H9 (cell line): ENCODE measurements at regions not wholly inside any gene's neighbourhood (a gene's known extent, or its start where the extent isn't known, plus 50 kb on each side); places are given as distances from the start of the nearest gene placed in this dataset.

Source experiments
- DNase-seq: peaks from one replicate; pipeline ENCODE4 v3.0.0-alpha.2; 2017
- H2AFZ ChIP-seq: one replicate; pipeline ENCODE4 v1.6.1; 2013; ENCODE audit warnings: mild to moderate bottlenecking, low read length, control low read depth, moderate library complexity
- H2AK5ac ChIP-seq: 2 replicates; pipeline ENCODE4 v1.6.1; 2013; ENCODE audit warnings: low read length, control low read depth, mixed read lengths; ENCODE audit not compliant: insufficient read length
- H2BK120ac ChIP-seq: one replicate; pipeline ENCODE4 v1.6.1; 2013; ENCODE audit warnings: low read depth, mild to moderate bottlenecking, low read length, control low read depth, inconsistent platforms; ENCODE audit not compliant: poor library complexity, severe bottlenecking
- H2BK12ac ChIP-seq: 2 replicates; pipeline ENCODE4 v1.6.1; 2013; ENCODE audit warnings: low read length, control low read depth, mixed read lengths, low read depth; ENCODE audit not compliant: insufficient read length
- H2BK15ac ChIP-seq: 2 replicates; pipeline ENCODE4 v1.6.1; 2013; ENCODE audit warnings: low read depth, low read length, control low read depth
- H2BK20ac ChIP-seq: one replicate; pipeline ENCODE4 v1.6.1; 2013; ENCODE audit warnings: low read depth, mild to moderate bottlenecking, low read length, control low read depth, inconsistent platforms; ENCODE audit not compliant: poor library complexity, severe bottlenecking
- H2BK5ac ChIP-seq: 2 replicates; pipeline ENCODE4 v1.6.1; 2013; ENCODE audit warnings: low read length, control low read depth, mixed read lengths; ENCODE audit not compliant: insufficient read length
- H3K14ac ChIP-seq: 2 replicates; pipeline ENCODE4 v1.6.1; 2013; ENCODE audit warnings: low read length, control low read depth; ENCODE audit not compliant: insufficient read depth
- H3K18ac ChIP-seq: 2 replicates; pipeline ENCODE4 v1.6.1; 2013; ENCODE audit warnings: low read depth, mild to moderate bottlenecking, mixed read lengths, low read length, control low read depth; ENCODE audit not compliant: insufficient read length
- H3K23ac ChIP-seq: 2 replicates; pipeline ENCODE4 v1.6.1; 2013; ENCODE audit warnings: low read length, control low read depth, mixed read lengths, low read depth; ENCODE audit not compliant: insufficient read length
- H3K23me2 ChIP-seq: 2 replicates; pipeline ENCODE4 v1.6.1; 2013; ENCODE audit warnings: low read depth, mild to moderate bottlenecking, mixed read lengths, low read length, control low read depth; ENCODE audit not compliant: insufficient read length, poor library complexity, severe bottlenecking
- H3K27ac ChIP-seq: 2 replicates; pipeline ENCODE4 v1.5.1; 2013; ENCODE audit warnings: low read length, control low read depth, mixed read lengths, low read depth; ENCODE audit not compliant: insufficient read length
- H3K27me3 ChIP-seq: 2 replicates; pipeline ENCODE4 v1.6.1; 2013; ENCODE audit warnings: low read length, control low read depth, inconsistent platforms; ENCODE audit not compliant: insufficient read depth
- H3K4ac ChIP-seq: 2 replicates; pipeline ENCODE4 v1.6.1; 2013; ENCODE audit warnings: low read depth, mild to moderate bottlenecking, control low read depth, inconsistent platforms, low read length, moderate library complexity
- H3K4me1 ChIP-seq: 2 replicates; pipeline ENCODE4 v1.6.1; 2013; ENCODE audit warnings: low read length, control low read depth, inconsistent platforms; ENCODE audit not compliant: insufficient read depth
- H3K4me2 ChIP-seq: 2 replicates; pipeline ENCODE4 v1.6.1; 2013; ENCODE audit warnings: low read length, control low read depth, mixed read lengths; ENCODE audit not compliant: insufficient read length, insufficient read depth
- H3K56ac ChIP-seq: 2 replicates; pipeline ENCODE4 v1.6.1; 2013; ENCODE audit warnings: low read depth, mild to moderate bottlenecking, mixed read lengths, low read length, control low read depth; ENCODE audit not compliant: insufficient read length
- H3K79me1 ChIP-seq: 2 replicates; pipeline ENCODE4 v1.6.1; 2013; ENCODE audit warnings: low read depth, mild to moderate bottlenecking, moderate library complexity, low read length, control low read depth, inconsistent platforms; ENCODE audit not compliant: insufficient read depth, poor library complexity, severe bottlenecking
- H3K79me2 ChIP-seq: 2 replicates; pipeline ENCODE4 v1.6.1; 2013; ENCODE audit warnings: low read length, control low read depth, inconsistent platforms; ENCODE audit not compliant: insufficient read depth
- H3K9ac ChIP-seq: 2 replicates; pipeline ENCODE4 v1.6.1; 2013; ENCODE audit warnings: low read length, control low read depth, mixed read lengths; ENCODE audit not compliant: insufficient read length; ENCODE audit errors: extremely low read depth
- H3K9me3 ChIP-seq: one replicate; pipeline ENCODE4 v1.6.1; 2013; ENCODE audit warnings: low read depth, low read length, inconsistent platforms; ENCODE audit not compliant: control insufficient read depth
- H3T11ph ChIP-seq: one replicate; pipeline ENCODE4 v1.6.1; 2013; ENCODE audit warnings: mild to moderate bottlenecking, low read length, control low read depth, inconsistent platforms
- H4K20me1 ChIP-seq: one replicate; pipeline ENCODE4 v1.6.1; 2013; ENCODE audit not compliant: control insufficient read depth, insufficient read length, insufficient read depth
- H4K5ac ChIP-seq: 2 replicates; pipeline ENCODE4 v1.6.1; 2013; ENCODE audit warnings: low read depth, mild to moderate bottlenecking, mixed read lengths, low read length, control low read depth; ENCODE audit not compliant: insufficient read length
- H4K8ac ChIP-seq: replicated peaks from 2 replicates; pipeline ENCODE4 v1.6.1; 2013; ENCODE audit warnings: low read length, control low read depth, mixed read lengths, low read depth; ENCODE audit not compliant: insufficient read length
- H4K91ac ChIP-seq: 2 replicates; pipeline ENCODE4 v1.6.1; 2013; ENCODE audit warnings: low read depth, mild to moderate bottlenecking, moderate library complexity, mixed read lengths, low read length, control low read depth; ENCODE audit not compliant: insufficient read length
- H3K27ac Mint-ChIP-seq, 3 experiments: 2 replicates in 2 of 3; 3 replicates in 1 of 3; pipeline ENCODE4 v1.8.0; 2020 to 2021; ENCODE audit warnings: mixed read lengths in 3 of 3, mild to moderate bottlenecking in 1 of 3, moderate library complexity in 1 of 3
- H3K27me3 Mint-ChIP-seq: 2 replicates; pipeline ENCODE4 v1.8.0; 2021; ENCODE audit warnings: low read depth, mild to moderate bottlenecking, moderate library complexity, mixed read lengths
- H3K36me3 Mint-ChIP-seq, 3 experiments: 2 replicates in 2 of 3; 3 replicates in 1 of 3; pipeline ENCODE4 v1.8.0; 2020 to 2021; ENCODE audit warnings: low read depth in 3 of 3, mixed read lengths in 3 of 3; ENCODE audit not compliant: insufficient read depth in 1 of 3
- H3K4me1 Mint-ChIP-seq, 2 experiments: 2 replicates each; pipeline ENCODE4 v1.8.0; 2020; ENCODE audit warnings: mixed read lengths in 2 of 2
- H3K4me3 Mint-ChIP-seq, 2 experiments: 2 replicates in 1 of 2; 3 replicates in 1 of 2; pipeline ENCODE4 v1.8.0; 2020 to 2021; ENCODE audit warnings: mild to moderate bottlenecking in 2 of 2, mixed read lengths in 2 of 2, moderate library complexity in 1 of 2
- H3K9me3 Mint-ChIP-seq, 2 experiments: 2 replicates in 1 of 2; 3 replicates in 1 of 2; pipeline ENCODE4 v1.8.0; 2020; ENCODE audit warnings: mild to moderate bottlenecking in 2 of 2, mixed read lengths in 2 of 2, moderate library complexity in 1 of 2
- WGBS: extraction: QIAGEN DNeasy Blood & Tissue Kit; methylation state at CpG from one replicate; pipeline ENCODE4 v1.1.7; 2013; ENCODE audit warnings: missing lambda C conversion rate, low lambda C conversion rate, mixed read lengths; ENCODE audit not compliant: insufficient read length; ENCODE audit errors: extremely low coverage; 5-methylcytosine and 5-hydroxymethylcytosine counted together
- TF ChIP-seq, protein P1 (sequence below): fragments of 200-600 bp; sonication (generic); conservative IDR thresholded peaks from 3 replicates; pipeline ENCODE4 v1.8.0; 2021; ENCODE audit warnings: antibody characterized with exemption, mild to moderate bottlenecking

DNA sequence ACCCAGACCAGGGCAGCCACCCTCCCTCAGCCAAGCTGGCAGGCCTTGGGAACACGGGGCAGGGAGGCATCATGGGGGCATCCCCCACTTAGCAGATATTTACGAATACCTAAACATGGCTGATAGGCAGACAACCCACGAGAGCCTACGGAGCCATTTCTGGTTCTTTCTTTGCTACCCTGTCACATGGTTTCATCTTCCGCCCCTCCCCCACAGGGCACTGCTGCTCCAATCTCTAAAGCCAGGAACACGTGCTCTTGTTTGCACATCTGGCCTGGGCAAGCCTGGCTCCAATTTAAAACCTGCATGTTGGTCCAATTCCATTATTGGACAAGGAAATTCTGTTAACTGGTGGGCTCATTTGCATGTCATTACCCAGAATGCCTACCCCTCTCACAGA is 447.4 kb upstream of the NR2F2 start:
- H3K4me1 ChIP-seq = peaks cover 6% of the 10 kb centered on the region; the same call in 1 of the 2 replicates
- no peak overlapping the region for H2AK5ac ChIP-seq

More for the DNA sequence above, 447.4 kb upstream of the NR2F2 start:
- H2BK120ac ChIP-seq = no peak overlapping the region
- Mint-ChIP-seq H3K27me3 (peaks cover 2% of the 10 kb centered on the region; the same call in 1 of the 2 replicates), H3K27ac (no peak overlapping the region), H3K36me3 (no peaks in the 10 kb centered on the region), H3K4me1 (peaks cover 11 to 15% of the 10 kb centered on the region in 2 experiments), H3K4me3 (no peak overlapping the region), H3K9me3 (no peaks in the 10 kb centered on the region)
- H4K8ac ChIP-seq = no peak overlapping the region
- no peaks in the 10 kb centered on the region for H4K20me1 ChIP-seq
- H3K9me3 ChIP-seq = no peaks in the 10 kb centered on the region
- H3K56ac ChIP-seq = no peak overlapping the region
- no peak overlapping the region for H3K27ac ChIP-seq
- no peak overlapping the region for H3K4me2 ChIP-seq
- H2BK20ac ChIP-seq = no peak overlapping the region
- H3K23me2 ChIP-seq = no peaks in the 10 kb centered on the region
- WGBS = no CpG with 5 or more reads among the region's 6 CpGs
- no peak overlapping the region for H2BK12ac ChIP-seq
- no peak overlapping the region for H3K9ac ChIP-seq
- no peaks in the 10 kb centered on the region for H3K79me2 ChIP-seq
- H3T11ph ChIP-seq = no peak overlapping the region
- TF ChIP-seq, protein P1, sequence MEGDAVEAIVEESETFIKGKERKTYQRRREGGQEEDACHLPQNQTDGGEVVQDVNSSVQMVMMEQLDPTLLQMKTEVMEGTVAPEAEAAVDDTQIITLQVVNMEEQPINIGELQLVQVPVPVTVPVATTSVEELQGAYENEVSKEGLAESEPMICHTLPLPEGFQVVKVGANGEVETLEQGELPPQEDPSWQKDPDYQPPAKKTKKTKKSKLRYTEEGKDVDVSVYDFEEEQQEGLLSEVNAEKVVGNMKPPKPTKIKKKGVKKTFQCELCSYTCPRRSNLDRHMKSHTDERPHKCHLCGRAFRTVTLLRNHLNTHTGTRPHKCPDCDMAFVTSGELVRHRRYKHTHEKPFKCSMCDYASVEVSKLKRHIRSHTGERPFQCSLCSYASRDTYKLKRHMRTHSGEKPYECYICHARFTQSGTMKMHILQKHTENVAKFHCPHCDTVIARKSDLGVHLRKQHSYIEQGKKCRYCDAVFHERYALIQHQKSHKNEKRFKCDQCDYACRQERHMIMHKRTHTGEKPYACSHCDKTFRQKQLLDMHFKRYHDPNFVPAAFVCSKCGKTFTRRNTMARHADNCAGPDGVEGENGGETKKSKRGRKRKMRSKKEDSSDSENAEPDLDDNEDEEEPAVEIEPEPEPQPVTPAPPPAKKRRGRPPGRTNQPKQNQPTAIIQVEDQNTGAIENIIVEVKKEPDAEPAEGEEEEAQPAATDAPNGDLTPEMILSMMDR = no peak
- H2AFZ ChIP-seq = no peak overlapping the region
- H3K4ac ChIP-seq = no peak overlapping the region
- H3K23ac ChIP-seq = no peak overlapping the region
- H3K79me1 ChIP-seq = no peaks in the 10 kb centered on the region
- no peaks in the 10 kb centered on the region for H3K27me3 ChIP-seq
- no peak overlapping the region for H2BK15ac ChIP-seq
- no peak overlapping the region for H2BK5ac ChIP-seq
- no peak overlapping the region for H3K18ac ChIP-seq
- no peak for DNase-seq
- H4K5ac ChIP-seq = no peak overlapping the region
- H4K91ac ChIP-seq = no peak overlapping the region
- H3K14ac ChIP-seq = no peak overlapping the region
